ENCODE measurements at regions not wholly inside any gene's neighbourhood (a gene's known extent, or its start where the extent isn't known, plus 50 kb on each side); places are given as distances from the start of the nearest gene placed in this dataset.

GRCh38 chr18:77906103-77906892 lies 656.6 kb downstream of the GALR1 start:
- Histone ChIP-seq H3K27me3 (no peaks in the 10 kb centered on the region), H3K4me3 (no peak overlapping the region), H3K36me3 (no peaks in the 10 kb centered on the region), H3K4me1 (no peaks in the 10 kb centered on the region), H3K9me3 (no peaks in the 10 kb centered on the region), H3K27ac (no peak overlapping the region)
- no peak for DNase-seq
- no peak for TF ChIP-seq CTCF (IDR thresholded peaks at IDR 0.05)

GRCh38 chr18:77910347-77910746 lies 660.7 kb downstream of the GALR1 start:
- H3K27me3 ChIP-seq, result no peaks in the 10 kb centered on the region
- H3K36me3 ChIP-seq, result no peaks in the 10 kb centered on the region
- no peak overlapping the region for H3K27ac ChIP-seq
- H3K4me3 ChIP-seq, result no peak overlapping the region
- TF ChIP-seq CTCF (IDR thresholded peaks at IDR 0.05) (no peak), POLR2A (IDR thresholded peaks at IDR 0.05) (no peak)
- H3K4me1 ChIP-seq, result no peaks in the 10 kb centered on the region
- H3K9me3 ChIP-seq, result no peaks in the 10 kb centered on the region
- no peak for DNase-seq

- no peak overlapping the region for H3K27ac ChIP-seq
- H3K4me3 ChIP-seq, result no peak overlapping the region
- no peak for TF ChIP-seq CTCF (IDR thresholded peaks at IDR 0.05)
- no peak for TF ChIP-seq POLR2A (IDR thresholded peaks at IDR 0.05)
- H3K27me3 ChIP-seq, result no peaks in the 10 kb centered on the region
- H3K36me3 ChIP-seq, result no peaks in the 10 kb centered on the region
- H3K9me3 ChIP-seq, result no peaks in the 10 kb centered on the region
- no peaks in the 10 kb centered on the region for H3K4me1 ChIP-seq
- DNase-seq, result no peak
These were observed 662.4 kb downstream of the GALR1 start for GRCh38 chr18:77911971-77912605.

- Histone ChIP-seq H3K27ac (no peak overlapping the region), H3K4me1 (no peaks in the 10 kb centered on the region), H3K27me3 (no peaks in the 10 kb centered on the region), H3K36me3 (no peaks in the 10 kb centered on the region), H3K4me3 (no peak overlapping the region), H3K9me3 (no peaks in the 10 kb centered on the region)
- TF ChIP-seq POLR2A (IDR thresholded peaks at IDR 0.05) (no peak), CTCF (IDR thresholded peaks at IDR 0.05) (no peak)
- DNase-seq, result no peak
These were observed 669.1 kb downstream of the GALR1 start for GRCh38 chr18:77918730-77919129.

- Histone ChIP-seq H3K9me3 (no peaks in the 10 kb centered on the region), H3K27me3 (no peaks in the 10 kb centered on the region), H3K4me1 (no peaks in the 10 kb centered on the region), H3K4me3 (no peak overlapping the region), H3K27ac (no peak overlapping the region), H3K36me3 (no peaks in the 10 kb centered on the region)
- TF ChIP-seq CTCF (IDR thresholded peaks at IDR 0.05) (no peak), POLR2A (IDR thresholded peaks at IDR 0.05) (no peak)
- no peak for DNase-seq
These were observed 670.3 kb downstream of the GALR1 start for GRCh38 chr18:77919923-77920322.
